SK-N-SH treated with all-trans-retinoic acid at 6 μM for 48 hours (cell line): ENCODE measurements at regions not wholly inside any gene's neighbourhood (a gene's known extent, or its start where the extent isn't known, plus 50 kb on each side); places are given as distances from the start of the nearest gene placed in this dataset.

Source experiments
- ARNTL ChIP-seq: fragments of 450-650 bp; formaldehyde crosslinking; IDR thresholded peaks from 2 replicates; pipeline ENCODE4 v1.5.0; 2020; ENCODE audit warnings: low read depth, mild to moderate bottlenecking, moderate library complexity, borderline replicate concordance
- CSDC2 ChIP-seq: fragments of 250-450 bp; sonication (Bioruptor Pico); IDR thresholded peaks from 2 replicates; pipeline ENCODE4 v1.5.0; 2020; ENCODE audit warnings: mild to moderate bottlenecking, moderate library complexity
- ESRRG ChIP-seq: fragments of 250-450 bp; sonication (Bioruptor Pico); IDR thresholded peaks from 2 replicates; pipeline ENCODE4 v1.6.1; 2021; ENCODE audit warnings: mild to moderate bottlenecking
- PPARA ChIP-seq: fragments of 250-450 bp; sonication (Bioruptor Pico); IDR thresholded peaks from 2 replicates; pipeline ENCODE4 v1.5.0; 2020; ENCODE audit warnings: mild to moderate bottlenecking, borderline replicate concordance
- RARB ChIP-seq: fragments of 250-450 bp; sonication (Bioruptor Pico); IDR thresholded peaks from 2 replicates; pipeline ENCODE4 v1.8.0; 2021; ENCODE audit warnings: mild to moderate bottlenecking, moderate library complexity
- SNAI2 ChIP-seq: fragments of 250-450 bp; sonication (Bioruptor Pico); IDR thresholded peaks from 2 replicates; pipeline ENCODE4 v1.5.0; 2020; ENCODE audit warnings: mild to moderate bottlenecking, moderate library complexity
- TCF4 ChIP-seq: fragments of 250-450 bp; sonication (Bioruptor Pico); IDR thresholded peaks from 2 replicates; pipeline ENCODE4 v1.8.0; 2021; ENCODE audit warnings: mild to moderate bottlenecking, moderate library complexity, borderline replicate concordance
- ZC3H10 ChIP-seq: fragments of 250-450 bp; sonication (Bioruptor Pico); IDR thresholded peaks from 2 replicates; pipeline ENCODE4 v1.5.1; 2021; ENCODE audit warnings: mild to moderate bottlenecking, moderate library complexity
- ZFP3 ChIP-seq: fragments of 250-450 bp; sonication (Bioruptor Pico); IDR thresholded peaks from 2 replicates; pipeline ENCODE4 v1.5.0; 2020; ENCODE audit warnings: mild to moderate bottlenecking, moderate library complexity
- ZNF565 ChIP-seq: fragments of 450-650 bp; formaldehyde crosslinking; conservative IDR thresholded peaks from 2 replicates; pipeline ENCODE4 v1.5.0; 2020; ENCODE audit warnings: low read depth, mild to moderate bottlenecking, moderate library complexity
- TF ChIP-seq, protein P1 (sequence below): fragments of 250-450 bp; sonication (Bioruptor Pico); IDR thresholded peaks from 2 replicates; pipeline ENCODE4 v1.8.0; 2020; ENCODE audit warnings: mild to moderate bottlenecking, moderate library complexity, borderline replicate concordance
- TF ChIP-seq, protein P2 (sequence below): fragments of 250-450 bp; sonication (Bioruptor Pico); IDR thresholded peaks from 2 replicates; pipeline ENCODE4 v1.5.1; 2021; ENCODE audit warnings: mild to moderate bottlenecking, moderate library complexity
- TF ChIP-seq, protein P3 (sequence below): fragments of 250-450 bp; sonication (Bioruptor Pico); IDR thresholded peaks from 2 replicates; pipeline ENCODE4 v1.5.1; 2020; ENCODE audit warnings: low read depth, mild to moderate bottlenecking, moderate library complexity
- TF ChIP-seq, protein P4 (sequence below): fragments of 250-450 bp; sonication (Bioruptor Pico); IDR thresholded peaks from 2 replicates; pipeline ENCODE4 v1.5.0; 2020; ENCODE audit warnings: mild to moderate bottlenecking, moderate library complexity

DNA sequence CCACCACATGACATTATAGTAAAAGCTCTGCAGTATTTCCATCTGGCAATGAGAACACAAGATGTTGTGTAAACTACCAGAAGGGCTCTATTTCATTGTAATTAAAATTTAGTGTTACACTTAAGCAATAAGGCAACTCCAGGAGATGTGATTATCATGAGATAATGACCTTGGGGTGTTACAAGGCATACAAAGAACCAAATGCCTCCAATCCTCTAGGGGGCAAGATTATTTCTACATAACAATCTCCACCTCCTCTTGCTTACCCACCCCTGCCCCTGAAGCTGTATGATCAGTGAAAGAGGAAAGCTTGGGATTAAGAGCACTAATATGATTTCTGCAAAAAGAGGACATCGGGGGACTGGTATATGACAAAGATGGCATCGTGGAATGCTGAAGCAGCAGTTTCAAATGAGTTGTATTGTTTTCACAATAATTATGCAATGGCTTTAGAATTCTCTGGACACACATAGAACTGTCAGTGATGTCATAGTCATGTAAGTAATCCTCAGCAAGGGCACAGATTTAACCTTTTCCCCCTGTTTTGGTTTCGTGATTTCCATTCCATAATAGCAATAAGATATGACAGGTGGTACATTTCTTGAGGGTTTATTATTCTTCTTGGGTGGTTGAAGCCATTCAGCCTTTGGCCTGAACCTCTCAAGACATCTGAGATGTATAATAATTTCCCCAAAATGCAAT is 295.3 kb downstream of the MZT1 start:
- TF ChIP-seq ESRRG (CRISPR knock-in tag): no peak
- TF ChIP-seq, protein P1, sequence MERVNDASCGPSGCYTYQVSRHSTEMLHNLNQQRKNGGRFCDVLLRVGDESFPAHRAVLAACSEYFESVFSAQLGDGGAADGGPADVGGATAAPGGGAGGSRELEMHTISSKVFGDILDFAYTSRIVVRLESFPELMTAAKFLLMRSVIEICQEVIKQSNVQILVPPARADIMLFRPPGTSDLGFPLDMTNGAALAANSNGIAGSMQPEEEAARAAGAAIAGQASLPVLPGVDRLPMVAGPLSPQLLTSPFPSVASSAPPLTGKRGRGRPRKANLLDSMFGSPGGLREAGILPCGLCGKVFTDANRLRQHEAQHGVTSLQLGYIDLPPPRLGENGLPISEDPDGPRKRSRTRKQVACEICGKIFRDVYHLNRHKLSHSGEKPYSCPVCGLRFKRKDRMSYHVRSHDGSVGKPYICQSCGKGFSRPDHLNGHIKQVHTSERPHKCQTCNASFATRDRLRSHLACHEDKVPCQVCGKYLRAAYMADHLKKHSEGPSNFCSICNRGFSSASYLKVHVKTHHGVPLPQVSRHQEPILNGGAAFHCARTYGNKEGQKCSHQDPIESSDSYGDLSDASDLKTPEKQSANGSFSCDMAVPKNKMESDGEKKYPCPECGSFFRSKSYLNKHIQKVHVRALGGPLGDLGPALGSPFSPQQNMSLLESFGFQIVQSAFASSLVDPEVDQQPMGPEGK (CRISPR knock-in tag): no peak
- no peak for TF ChIP-seq CSDC2 (CRISPR knock-in tag)
- no peak for TF ChIP-seq PPARA (CRISPR knock-in tag)
- TF ChIP-seq ZFP3 (CRISPR knock-in tag): no peak
- no peak for TF ChIP-seq TCF4
- TF ChIP-seq, protein P2, sequence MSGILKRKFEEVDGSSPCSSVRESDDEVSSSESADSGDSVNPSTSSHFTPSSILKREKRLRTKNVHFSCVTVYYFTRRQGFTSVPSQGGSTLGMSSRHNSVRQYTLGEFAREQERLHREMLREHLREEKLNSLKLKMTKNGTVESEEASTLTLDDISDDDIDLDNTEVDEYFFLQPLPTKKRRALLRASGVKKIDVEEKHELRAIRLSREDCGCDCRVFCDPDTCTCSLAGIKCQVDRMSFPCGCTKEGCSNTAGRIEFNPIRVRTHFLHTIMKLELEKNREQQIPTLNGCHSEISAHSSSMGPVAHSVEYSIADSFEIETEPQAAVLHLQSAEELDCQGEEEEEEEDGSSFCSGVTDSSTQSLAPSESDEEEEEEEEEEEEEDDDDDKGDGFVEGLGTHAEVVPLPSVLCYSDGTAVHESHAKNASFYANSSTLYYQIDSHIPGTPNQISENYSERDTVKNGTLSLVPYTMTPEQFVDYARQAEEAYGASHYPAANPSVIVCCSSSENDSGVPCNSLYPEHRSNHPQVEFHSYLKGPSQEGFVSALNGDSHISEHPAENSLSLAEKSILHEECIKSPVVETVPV: no peak
- TF ChIP-seq, protein P3, sequence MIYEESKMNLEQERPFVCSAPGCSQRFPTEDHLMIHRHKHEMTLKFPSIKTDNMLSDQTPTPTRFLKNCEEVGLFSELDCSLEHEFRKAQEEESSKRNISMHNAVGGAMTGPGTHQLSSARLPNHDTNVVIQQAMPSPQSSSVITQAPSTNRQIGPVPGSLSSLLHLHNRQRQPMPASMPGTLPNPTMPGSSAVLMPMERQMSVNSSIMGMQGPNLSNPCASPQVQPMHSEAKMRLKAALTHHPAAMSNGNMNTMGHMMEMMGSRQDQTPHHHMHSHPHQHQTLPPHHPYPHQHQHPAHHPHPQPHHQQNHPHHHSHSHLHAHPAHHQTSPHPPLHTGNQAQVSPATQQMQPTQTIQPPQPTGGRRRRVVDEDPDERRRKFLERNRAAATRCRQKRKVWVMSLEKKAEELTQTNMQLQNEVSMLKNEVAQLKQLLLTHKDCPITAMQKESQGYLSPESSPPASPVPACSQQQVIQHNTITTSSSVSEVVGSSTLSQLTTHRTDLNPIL (CRISPR knock-in tag): no peak
- TF ChIP-seq SNAI2 (CRISPR knock-in tag): no peak
- TF ChIP-seq ARNTL (CRISPR knock-in tag): no peak
- no peak for TF ChIP-seq ZNF565 (CRISPR knock-in tag)
- no peak for TF ChIP-seq ZC3H10
- no peak for TF ChIP-seq RARB
- TF ChIP-seq, protein P4, sequence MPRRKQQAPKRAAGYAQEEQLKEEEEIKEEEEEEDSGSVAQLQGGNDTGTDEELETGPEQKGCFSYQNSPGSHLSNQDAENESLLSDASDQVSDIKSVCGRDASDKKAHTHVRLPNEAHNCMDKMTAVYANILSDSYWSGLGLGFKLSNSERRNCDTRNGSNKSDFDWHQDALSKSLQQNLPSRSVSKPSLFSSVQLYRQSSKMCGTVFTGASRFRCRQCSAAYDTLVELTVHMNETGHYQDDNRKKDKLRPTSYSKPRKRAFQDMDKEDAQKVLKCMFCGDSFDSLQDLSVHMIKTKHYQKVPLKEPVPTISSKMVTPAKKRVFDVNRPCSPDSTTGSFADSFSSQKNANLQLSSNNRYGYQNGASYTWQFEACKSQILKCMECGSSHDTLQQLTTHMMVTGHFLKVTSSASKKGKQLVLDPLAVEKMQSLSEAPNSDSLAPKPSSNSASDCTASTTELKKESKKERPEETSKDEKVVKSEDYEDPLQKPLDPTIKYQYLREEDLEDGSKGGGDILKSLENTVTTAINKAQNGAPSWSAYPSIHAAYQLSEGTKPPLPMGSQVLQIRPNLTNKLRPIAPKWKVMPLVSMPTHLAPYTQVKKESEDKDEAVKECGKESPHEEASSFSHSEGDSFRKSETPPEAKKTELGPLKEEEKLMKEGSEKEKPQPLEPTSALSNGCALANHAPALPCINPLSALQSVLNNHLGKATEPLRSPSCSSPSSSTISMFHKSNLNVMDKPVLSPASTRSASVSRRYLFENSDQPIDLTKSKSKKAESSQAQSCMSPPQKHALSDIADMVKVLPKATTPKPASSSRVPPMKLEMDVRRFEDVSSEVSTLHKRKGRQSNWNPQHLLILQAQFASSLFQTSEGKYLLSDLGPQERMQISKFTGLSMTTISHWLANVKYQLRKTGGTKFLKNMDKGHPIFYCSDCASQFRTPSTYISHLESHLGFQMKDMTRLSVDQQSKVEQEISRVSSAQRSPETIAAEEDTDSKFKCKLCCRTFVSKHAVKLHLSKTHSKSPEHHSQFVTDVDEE: no peak
